NCI-H2029 treated with DMSO at 0.1 percent for 48 hours (cell line): ENCODE measurements at regions not wholly inside any gene's neighbourhood (a gene's known extent, or its start where the extent isn't known, plus 50 kb on each side); places are given as distances from the start of the nearest gene placed in this dataset.
"Not testable (repeated sequence)": the region's sequence is repeated elsewhere in the genome, so short reads cannot be mapped to it uniquely, and the experiment has no call there.

Experiments
- DNase-seq: peaks from one replicate; lab custom pipeline; 2025; lab: John Stamatoyannopoulos, UW

DNA sequence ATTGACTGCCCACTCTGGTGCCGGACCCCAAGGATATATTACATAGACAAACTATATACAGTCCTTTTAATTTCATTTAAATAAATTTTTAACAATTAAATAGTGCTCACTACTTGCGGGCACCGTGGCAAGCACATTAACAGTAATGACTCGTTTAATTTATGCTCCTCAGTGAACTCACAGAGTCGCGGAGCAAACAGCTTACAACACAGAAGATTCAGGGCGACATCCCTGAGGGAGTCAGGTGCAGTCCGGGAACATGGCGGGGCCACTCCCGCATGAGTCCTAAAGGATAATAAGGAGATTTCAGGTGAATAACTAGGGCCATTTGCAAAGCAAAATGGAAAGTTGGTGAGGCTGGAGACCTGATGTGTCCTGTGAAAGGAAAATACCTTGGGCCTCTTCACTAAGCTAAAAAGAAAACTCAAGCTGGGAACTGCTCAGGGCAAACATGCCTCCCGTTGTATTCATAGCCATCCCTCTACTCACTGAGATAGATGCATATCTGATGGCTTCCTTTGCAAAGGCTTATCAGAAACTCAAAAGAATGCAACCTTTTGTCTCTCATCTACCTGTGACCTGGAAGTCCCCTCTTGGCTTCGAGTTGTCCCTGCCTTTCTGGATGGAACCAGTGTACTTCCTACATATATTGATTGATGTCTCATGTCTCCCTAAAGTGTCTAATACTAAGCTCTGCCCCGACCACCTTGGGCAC lies 125.6 kb downstream of the KLF6 start:
- DNase-seq, result no peak

DNA sequence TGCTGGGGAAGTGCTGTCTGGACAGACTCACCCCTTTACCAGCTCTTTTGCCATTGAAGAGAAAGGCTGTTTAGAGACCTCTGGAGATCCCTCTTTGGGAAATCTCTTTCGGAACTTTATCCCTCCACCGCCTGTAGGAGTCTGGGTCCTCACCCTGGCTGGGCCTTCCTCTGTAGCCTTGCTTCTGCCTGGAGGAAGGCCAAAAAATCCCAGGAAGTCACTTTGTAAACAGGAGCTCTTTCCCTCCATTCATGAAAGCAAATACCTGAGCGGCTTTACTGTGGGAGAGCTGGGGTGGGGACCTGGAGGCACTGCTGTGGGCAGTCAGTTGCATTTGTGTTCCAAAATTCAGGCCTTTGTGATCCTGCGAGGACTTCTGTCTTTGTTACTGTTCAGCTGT lies 126.2 kb downstream of the KLF6 start:
- peak; percentile 26 for DNase-seq

GRCh38 chr10:3656214-3656613 lies 128.8 kb downstream of the KLF6 start:
- DNase-seq, result no peak

DNA sequence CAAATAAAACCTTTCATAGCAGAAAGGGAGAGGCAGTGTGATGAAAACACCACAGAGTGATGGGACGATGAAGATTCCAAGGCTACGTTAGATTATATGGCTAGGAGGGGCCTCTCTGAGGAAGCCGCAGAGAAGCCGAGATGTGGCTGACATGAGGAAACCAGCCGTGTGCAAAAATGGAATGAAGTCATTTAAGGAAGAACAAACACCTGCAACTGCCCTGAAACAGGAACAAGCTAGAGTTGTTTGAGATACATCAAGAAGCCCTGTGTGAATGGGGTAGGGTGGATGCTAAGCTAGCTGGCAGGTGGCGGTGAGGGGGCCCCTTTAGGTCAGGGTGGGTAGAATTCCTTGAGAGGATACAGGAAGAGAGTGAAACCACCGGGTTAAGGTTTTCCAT lies 129.5 kb downstream of the KLF6 start:
- no peak for DNase-seq

DNA sequence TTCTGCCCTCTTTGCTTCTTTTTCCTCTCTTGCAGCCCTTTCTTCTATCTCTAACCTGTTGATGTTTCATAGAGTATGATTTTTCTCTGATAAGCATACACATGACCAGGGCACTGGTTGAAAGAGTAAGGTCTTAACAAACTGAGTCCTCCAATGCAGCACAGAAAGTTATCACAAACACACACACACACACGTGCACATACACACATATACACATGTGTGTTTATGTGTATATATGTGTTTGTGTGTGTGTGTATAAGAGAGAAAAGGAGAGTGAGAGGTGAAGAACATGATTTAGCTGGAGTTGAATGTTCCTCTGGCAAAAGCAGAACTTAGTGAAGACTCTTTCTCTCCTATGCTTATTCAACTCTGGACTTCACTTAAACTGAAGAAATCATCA lies 130.0 kb downstream of the KLF6 start:
- no peak for DNase-seq

- no peak for DNase-seq
Measured at GRCh38 chr10:3654496-3654895, 130.5 kb downstream of the KLF6 start.

- DNase-seq, result not testable (repeated sequence)
Measured at GRCh38 chr10:3653303-3653702, 131.7 kb downstream of the KLF6 start.

DNA sequence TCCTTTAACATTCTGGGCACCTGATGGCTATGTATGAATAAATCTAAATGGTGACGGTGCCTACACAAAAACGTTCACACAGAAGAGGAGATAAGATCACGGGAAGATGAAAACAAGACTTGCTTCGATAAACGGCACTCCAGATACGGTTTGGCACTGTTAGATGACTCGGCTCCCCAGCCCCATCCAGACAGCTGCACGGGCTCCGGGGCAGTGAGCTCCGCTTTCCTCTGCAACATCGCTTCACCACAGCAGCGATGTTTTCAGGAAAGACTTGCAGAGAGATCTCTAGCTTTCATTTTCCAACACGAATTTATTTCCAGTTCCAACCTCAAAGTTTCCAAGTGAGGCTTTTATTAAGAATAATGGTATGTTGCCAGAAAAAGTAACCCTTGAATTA lies 132.1 kb downstream of the KLF6 start:
- no peak for DNase-seq

DNA sequence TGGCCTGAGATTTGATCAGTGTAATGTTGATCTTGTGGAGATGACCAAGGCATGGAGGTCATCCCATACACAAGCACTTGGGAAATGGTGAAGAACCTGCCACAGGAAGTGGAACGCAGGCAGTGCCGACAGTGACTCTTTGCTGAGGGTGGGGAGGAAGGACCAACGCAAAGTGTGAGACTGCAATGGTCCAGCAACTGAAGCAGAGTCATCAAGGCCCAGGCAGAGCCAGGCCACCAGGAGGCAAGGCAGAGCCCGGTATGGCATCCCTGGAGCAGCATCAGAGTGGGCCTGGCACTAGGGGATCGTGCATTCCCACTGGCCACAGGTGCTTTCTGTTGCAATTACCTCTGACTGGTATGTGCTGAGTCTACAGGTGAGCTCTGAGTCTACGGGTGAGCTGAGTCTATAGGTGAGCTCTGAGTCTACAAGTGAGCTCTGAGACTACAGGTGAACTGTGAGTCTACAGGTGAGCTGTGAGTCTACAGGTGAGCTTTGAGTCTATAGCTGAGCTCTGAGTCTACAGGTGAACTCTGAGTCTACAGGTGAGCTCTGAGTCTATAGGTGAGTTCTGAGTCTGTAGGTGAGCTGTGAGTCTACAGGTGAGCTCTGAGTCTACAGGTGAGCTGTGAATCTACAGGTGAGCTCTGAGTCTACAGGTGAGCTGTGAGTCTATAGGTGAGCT lies 132.9 kb downstream of the KLF6 start:
- no peak for DNase-seq

- no peak for DNase-seq
Measured at GRCh38 chr10:3648576-3648975, 136.4 kb downstream of the KLF6 start.

DNA sequence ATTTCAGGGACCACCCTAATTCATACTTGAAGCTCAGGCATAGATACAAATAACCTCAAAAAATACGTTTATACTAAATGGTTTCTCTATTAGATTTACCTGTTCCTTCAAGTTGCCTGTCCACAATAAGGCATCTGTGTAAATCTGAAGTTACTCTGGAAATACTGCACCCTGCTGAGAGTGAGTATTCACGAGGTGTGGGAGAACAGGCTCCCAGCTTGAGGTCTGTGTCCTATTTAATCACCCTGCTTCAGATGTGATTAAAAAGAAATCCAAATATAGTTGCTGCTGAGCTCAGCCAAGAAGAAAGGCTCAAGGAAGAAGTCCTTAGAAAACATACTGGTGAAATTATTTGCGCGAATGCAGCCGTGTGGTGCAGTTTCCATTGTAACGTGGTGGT lies 136.8 kb downstream of the KLF6 start:
- no peak for DNase-seq

DNA sequence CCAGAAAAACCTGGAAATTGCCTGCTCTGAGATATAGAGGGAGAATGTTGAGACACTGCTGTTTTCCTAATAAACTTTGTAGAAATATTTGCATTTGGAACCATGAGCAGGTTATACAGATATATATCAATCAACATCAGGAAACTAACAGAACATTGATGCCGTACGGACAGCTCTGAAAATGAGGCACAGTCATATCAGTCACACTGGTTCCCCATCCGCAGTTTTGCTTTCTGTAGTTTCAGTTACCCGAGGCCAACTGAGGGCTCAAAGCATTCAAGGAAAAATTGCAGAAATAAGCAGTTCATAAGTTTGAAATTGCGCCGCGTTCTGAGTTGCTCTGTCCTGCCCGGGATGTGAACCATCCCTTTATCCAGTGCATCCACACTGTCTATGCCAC lies 137.9 kb downstream of the KLF6 start:
- no peak for DNase-seq

DNA sequence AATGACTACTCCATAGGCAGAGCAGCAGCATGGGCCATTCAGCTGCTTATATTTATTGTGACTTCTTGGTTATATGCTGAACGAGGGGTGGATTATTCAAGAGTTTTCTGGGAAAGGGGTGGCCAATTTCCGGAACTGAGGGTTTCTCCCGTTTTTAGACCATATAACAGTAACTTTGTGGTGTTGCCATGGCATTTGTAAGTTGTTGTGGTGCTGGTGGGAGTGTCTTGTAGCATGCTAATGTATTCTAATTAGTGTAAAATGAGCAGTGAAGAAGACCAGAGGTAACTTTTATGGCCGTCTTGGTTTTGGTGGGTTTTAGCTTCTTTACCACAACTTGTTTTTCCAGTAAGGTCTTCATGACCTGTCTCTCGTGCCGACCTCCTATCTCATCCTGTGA lies 139.6 kb downstream of the KLF6 start:
- DNase-seq, result no peak

DNA sequence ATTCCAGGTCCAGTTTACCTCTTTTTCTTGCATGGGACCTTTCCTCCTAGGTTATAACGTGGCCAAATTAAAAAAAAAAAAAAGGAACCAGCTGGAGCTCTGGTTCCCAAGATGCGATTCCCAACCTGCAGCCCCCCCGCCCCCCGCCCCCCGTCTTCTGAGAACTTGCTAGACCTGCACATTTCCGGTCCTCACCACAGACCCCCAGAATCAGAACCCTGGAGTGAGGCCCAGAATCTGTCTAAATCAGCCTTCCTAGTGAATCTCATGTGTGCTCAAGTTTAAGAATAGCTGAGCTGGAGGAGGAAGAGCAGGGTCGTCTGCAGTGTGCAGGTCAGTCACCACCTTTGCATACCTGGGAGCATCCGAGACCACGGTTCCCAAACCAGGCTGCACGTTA lies 144.2 kb downstream of the KLF6 start:
- no peak for DNase-seq

- no peak for DNase-seq
Measured at GRCh38 chr10:3639546-3639945, 145.5 kb downstream of the KLF6 start.

DNA sequence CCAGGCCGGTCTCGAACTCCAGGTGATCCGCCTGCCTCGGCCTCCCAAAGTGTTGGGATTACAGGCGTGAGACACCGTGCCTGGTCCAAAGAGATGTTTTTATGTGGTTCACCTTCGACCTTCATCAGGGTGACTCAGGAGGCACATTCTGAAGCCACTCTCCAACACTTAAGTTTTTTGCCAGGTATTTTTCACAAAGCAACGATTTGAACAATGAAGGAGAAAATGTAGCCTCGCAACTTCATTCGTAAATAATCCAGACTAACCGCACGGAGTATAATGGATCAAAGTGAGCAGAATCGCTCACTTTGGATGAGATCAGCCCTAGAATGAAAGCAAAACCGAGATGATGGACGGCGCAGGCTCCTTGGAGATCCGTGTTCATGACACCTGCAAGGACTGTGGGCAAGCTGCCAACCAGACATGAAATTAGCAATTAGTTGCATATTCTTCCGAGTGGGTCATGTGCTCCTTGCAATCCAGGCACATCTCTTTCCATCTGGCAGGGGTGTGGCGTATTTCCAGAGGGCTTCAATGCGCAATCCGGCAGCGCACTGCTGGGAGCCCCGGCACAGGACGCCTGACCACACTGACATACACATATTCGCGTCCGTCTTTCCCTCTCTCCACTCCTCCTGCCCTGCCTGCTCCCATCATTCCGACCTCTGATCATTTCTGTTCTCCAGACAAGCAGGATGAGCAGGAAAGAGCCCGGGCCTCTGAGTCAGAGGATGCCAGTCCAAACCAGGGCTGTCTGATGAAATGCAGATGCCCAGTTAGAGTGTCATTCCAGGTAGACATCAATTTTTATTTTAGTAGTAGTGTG lies 148.4 kb downstream of the KLF6 start:
- no peak for DNase-seq

- DNase-seq, result no peak
Measured at GRCh38 chr10:3635697-3636096, 149.3 kb downstream of the KLF6 start.

- no peak for DNase-seq
Measured at GRCh38 chr10:3635211-3635671, 149.8 kb downstream of the KLF6 start.

GRCh38 chr10:3634646-3635045 lies 150.4 kb downstream of the KLF6 start:
- DNase-seq, result not testable (repeated sequence)

DNA sequence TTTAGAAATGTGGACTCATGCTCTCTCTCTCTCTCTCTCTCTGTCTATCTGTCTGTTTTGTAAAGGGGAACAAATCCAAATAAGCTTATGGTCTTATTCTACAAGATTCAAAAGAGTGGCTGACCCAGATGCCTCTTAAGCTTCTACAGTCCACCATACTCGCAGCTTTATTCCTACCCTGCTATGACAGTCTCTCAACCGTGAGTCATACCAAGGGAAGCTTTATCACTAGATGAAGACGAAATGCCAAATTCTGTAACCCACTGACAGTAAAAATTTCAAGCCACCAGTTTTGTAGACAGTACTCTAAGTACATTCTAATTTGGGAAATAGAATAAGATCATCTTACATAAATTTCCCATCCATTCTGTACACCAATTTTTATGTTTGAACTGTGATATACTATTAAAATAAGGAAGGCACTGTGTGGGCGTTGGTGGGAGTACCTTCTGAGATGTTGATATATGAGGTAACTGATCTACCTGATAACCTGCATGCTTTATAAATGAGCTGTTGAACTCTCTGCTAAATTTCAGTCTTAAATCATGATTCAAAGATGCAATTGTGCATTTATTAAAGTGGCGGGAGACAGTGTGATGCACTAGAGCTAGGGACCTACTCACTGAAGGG lies 153.2 kb downstream of the KLF6 start:
- DNase-seq, result no peak

- DNase-seq, result no peak
Measured at GRCh38 chr10:3631291-3631690, 153.7 kb downstream of the KLF6 start.

- DNase-seq, result no peak
Measured at GRCh38 chr10:3625959-3626751, 158.9 kb downstream of the KLF6 start.
